ENCODE measurements at regions not wholly inside any gene's neighbourhood (a gene's known extent, or its start where the extent isn't known, plus 50 kb on each side); places are given as distances from the start of the nearest gene placed in this dataset.

DNA sequence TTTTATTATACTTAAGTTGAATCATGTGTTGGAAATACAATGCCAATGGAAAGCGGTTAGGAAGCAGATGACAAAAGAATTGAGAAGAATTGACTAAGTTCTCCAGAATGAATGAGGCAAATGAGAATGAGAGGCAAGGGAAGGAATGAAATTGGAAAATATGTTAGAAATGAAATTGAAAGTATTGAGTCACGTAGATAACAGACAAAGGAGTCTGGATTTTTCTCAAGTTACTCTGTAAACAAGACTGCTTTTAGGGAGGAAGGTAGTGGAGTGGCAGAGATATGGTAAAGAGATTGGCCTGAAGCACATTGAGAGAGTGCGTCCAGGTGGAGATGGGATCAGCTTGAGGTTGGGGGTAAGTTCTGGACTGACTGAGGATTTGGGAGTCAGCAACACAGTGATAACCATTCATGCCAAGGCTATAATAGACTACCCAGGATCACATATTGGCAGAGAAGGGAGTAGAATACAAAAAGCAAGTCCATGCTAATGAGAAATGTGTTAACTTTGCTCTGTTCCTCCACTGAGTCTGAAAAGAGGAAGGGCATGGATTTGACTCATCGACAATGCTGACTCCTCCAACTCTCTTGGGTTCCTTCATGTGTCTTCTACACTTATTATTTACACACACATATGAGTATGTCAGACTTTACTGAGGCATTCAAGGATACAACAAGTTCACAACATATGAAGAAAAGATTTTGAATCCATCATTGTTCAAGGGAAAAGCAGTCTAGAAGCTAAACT lies 814.2 kb upstream of the ZNF608 start:
- TF ChIP-seq, protein P1, sequence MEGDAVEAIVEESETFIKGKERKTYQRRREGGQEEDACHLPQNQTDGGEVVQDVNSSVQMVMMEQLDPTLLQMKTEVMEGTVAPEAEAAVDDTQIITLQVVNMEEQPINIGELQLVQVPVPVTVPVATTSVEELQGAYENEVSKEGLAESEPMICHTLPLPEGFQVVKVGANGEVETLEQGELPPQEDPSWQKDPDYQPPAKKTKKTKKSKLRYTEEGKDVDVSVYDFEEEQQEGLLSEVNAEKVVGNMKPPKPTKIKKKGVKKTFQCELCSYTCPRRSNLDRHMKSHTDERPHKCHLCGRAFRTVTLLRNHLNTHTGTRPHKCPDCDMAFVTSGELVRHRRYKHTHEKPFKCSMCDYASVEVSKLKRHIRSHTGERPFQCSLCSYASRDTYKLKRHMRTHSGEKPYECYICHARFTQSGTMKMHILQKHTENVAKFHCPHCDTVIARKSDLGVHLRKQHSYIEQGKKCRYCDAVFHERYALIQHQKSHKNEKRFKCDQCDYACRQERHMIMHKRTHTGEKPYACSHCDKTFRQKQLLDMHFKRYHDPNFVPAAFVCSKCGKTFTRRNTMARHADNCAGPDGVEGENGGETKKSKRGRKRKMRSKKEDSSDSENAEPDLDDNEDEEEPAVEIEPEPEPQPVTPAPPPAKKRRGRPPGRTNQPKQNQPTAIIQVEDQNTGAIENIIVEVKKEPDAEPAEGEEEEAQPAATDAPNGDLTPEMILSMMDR (IDR thresholded peaks at IDR 0.05; ENCODE audit: insufficient read depth, low read length, poor library complexity, severe bottlenecking) = no peak

DNA sequence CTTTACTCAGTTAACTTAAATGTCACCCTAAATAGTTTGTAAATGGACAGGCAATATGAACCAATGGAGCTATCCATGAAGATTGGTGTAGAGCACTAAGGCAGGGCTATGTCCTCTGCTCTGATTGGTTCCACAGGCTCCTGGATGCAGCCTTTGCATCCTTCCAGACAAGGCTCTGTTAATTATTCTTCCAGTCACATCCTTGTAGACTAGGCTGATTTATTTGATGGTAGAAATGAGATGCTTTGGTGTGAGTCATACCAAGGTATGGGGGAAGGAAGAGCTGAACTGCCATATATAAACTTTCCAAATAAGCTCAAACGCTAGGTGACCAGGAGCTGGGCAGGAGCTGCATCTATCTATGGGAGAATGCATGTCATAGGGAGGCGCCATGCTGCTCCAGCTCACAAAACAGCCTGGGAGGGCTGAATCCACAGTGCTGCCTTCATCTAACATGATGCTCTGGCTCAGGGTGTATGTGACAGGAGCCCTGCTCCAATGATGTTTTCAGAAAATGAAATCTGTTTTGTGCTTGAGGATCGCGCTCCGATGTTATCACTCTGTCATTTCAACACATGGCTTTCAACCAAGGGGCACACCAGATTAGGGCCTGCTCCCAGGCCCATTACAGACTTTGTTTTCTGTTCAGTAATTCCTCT lies 818.0 kb upstream of the ZNF608 start:
- Histone ChIP-seq H3K4me3 (ENCODE audit: low read depth, low read length) (no peak overlapping the region), H3K27me3 (ENCODE audit: control insufficient read depth, insufficient read depth, low read length) (no peaks in the 10 kb centered on the region), H3K36me3 (ENCODE audit: control insufficient read depth, insufficient read depth, low read length) (no peaks in the 10 kb centered on the region)
- DNase-seq (ENCODE audit: low read depth) = no peak
- TF ChIP-seq, protein P1 (IDR thresholded peaks at IDR 0.05; ENCODE audit: insufficient read depth, low read length, poor library complexity, severe bottlenecking) = no peak

More for the DNA sequence above, 814.2 kb upstream of the ZNF608 start:
- H3K27me3 ChIP-seq (ENCODE audit: control insufficient read depth, insufficient read depth, low read length) = no peaks in the 10 kb centered on the region
- H3K4me3 ChIP-seq (ENCODE audit: low read depth, low read length) = no peak overlapping the region
- DNase-seq (ENCODE audit: low read depth) = no peak
- no peaks in the 10 kb centered on the region for H3K36me3 ChIP-seq (ENCODE audit: control insufficient read depth, insufficient read depth, low read length)

DNA sequence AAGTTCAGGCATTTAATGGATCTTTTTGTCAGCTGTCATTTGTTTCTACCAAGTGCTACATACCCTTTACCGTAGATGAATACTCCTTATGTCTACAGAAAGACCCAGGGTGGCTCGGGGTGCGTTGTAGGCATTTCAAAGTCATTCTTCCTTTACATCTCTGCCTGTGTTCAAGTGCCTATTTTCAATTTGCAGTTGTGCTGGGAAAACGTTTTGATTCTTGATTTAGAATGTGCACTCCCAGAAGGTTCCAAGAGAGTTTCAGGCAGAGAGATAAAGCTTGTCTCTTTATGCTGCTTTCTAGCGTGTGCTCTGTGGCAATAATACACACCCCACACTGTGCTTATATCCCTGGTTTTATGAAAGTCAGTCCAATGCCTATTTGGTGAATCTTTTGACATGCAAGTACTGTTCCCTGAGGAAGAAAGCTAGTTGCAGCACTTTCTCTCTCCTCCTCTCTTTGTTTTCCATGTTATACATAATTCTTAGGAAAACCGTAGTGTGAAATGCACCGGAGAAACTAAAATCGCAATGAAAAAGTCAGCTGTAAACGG lies 828.1 kb upstream of the ZNF608 start:
- no peaks in the 10 kb centered on the region for H3K36me3 ChIP-seq (ENCODE audit: control insufficient read depth, insufficient read depth, low read length)
- no peak for DNase-seq (ENCODE audit: low read depth)
- TF ChIP-seq, protein P1 (IDR thresholded peaks at IDR 0.05; ENCODE audit: insufficient read depth, low read length, poor library complexity, severe bottlenecking) = no peak

DNA sequence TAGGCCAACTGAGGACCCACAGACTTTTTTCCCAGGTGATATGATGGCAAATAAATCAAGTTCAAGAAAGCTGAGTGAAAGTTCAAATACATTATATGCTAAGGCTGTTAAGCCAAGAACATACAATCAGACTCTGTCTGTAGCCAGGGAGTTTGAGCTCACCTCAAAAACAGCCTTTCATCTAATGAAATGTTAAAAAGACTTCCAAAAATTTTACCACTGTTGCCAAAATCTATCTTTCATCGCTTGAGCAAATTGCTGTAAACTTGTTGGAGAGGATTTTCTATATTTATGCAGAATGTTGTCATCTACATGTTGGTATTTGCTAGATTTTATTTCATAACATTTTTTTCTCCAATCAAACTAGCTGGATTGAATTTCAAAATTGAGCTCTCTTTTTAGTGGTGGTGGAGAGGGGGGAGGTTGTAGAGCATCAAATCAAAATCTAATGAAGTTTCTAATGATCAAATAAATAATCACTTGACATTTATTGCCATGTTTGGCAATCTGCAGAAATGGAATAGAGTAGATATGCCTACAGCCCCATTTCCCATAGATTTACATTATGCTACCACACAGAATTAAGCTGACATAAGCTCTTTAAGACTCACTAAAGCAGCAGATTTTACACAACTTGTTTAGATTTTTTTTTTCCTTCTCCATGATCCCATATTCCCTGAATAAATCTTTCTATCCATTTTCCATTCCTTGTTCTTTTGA lies 828.9 kb upstream of the ZNF608 start:
- Histone ChIP-seq H3K4me3 (ENCODE audit: low read depth, low read length) (no peak overlapping the region), H3K27me3 (ENCODE audit: control insufficient read depth, insufficient read depth, low read length) (no peaks in the 10 kb centered on the region), H3K36me3 (ENCODE audit: control insufficient read depth, insufficient read depth, low read length) (no peaks in the 10 kb centered on the region)
- TF ChIP-seq, protein P1 (IDR thresholded peaks at IDR 0.05; ENCODE audit: insufficient read depth, low read length, poor library complexity, severe bottlenecking) = no peak
- no peak for DNase-seq (ENCODE audit: low read depth)

More for the DNA sequence above, 828.1 kb upstream of the ZNF608 start:
- Histone ChIP-seq H3K27me3 (ENCODE audit: control insufficient read depth, insufficient read depth, low read length) (no peaks in the 10 kb centered on the region), H3K4me3 (ENCODE audit: low read depth, low read length) (no peak overlapping the region)

DNA sequence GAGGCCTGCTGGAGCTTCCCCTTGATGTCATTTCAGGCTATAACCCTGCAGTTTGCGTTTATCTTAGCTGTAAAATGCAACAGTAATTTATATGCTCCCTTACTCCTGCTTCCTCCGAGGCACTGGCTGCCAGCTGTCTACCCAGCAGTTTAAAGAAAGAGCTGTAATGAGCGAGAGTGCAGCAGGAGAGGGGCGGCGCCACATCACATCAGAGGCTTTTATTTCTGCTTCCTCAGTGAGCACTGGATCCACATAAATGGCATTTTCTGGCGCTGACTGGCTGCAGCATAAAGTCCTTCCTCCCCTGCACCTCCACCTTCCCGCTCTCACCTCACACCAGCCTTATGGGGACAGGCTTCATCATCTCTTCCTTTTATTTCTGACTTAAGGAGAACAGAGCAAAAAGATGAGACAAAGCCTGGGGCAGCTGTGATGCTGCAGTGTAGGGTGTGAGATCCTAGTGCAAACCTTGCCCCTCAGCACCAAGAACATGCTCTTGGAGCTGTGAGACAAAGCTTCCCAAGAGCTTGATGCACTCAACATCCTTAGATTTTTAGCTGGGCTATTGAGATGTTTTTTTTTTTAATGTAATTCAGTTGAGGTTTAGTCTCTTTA lies 829.6 kb upstream of the ZNF608 start:
- H3K4me3 ChIP-seq (ENCODE audit: low read depth, low read length) = no peak overlapping the region
- no peaks in the 10 kb centered on the region for H3K27me3 ChIP-seq (ENCODE audit: control insufficient read depth, insufficient read depth, low read length)
- H3K36me3 ChIP-seq (ENCODE audit: control insufficient read depth, insufficient read depth, low read length) = no peaks in the 10 kb centered on the region
- no peak for DNase-seq (ENCODE audit: low read depth)
- TF ChIP-seq, protein P1 (IDR thresholded peaks at IDR 0.05; ENCODE audit: insufficient read depth, low read length, poor library complexity, severe bottlenecking) = peak; percentile 7

Measured in kidney epithelial cell (primary cell).